K562 (cell line): ENCODE measurements at regions not wholly inside any gene's neighbourhood (a gene's known extent, or its start where the extent isn't known, plus 50 kb on each side); places are given as distances from the start of the nearest gene placed in this dataset.

Experiments
- ATAC-seq: fragments of 200-7000 bp; cut with Tn5 transposase; 3 replicates; pipeline ENCODE4 v1.9.1; 2020; ENCODE audit warnings: moderate library complexity
- BruUV-seq: library from RNA; stranded (reverse); fragments of 400-500 nt; replicated peaks from 2 replicates; lab custom pipeline; 2021; lab: Mats Ljungman, UMichigan
- CTCF ChIA-PET: fragments of 300-600 bp; formaldehyde crosslinking; extraction: SDS; loops from one replicate; lab custom pipeline; 2021; ENCODE audit warnings: low intra/inter-chr PET ratio; lab: Yijun Ruan, JAX
- POLR2A ChIA-PET: fragments of 300-600, 350-650 bp; sonication (Branson Sonifier 250); formaldehyde crosslinking; extraction: SDS; loops from one replicate; lab custom pipeline; 2021; ENCODE audit warnings: antibody characterized with exemption, inconsistent platforms; lab: Yijun Ruan, JAX
- DNase-seq, 4 experiments: peaks; one replicate each; pipeline versions ENCODE4 v3.0.0 to v3.0.0-alpha.2; 2011 to 2018; ENCODE audit warnings: low spot score in 3 of 4, mixed read lengths in 3 of 4; ENCODE audit errors: extremely low read depth in 1 of 4
- FAIRE-seq: peaks from 2 replicates; lab custom pipeline; 2011; peaks lifted over from hg19 to GRCh38; lab: Jason Lieb, UNC
- H2AFZ ChIP-seq: 2 replicates; pipeline ENCODE4 v1.6.0; 2011; ENCODE audit warnings: low read depth, low read length, control low read depth, inconsistent platforms
- H3K27ac ChIP-seq: fragments of 200-600 bp; 3 replicates; pipeline ENCODE4 v1.8.0; 2011; ENCODE audit warnings: low read depth, mild to moderate bottlenecking, control low read depth, inconsistent platforms, low read length, moderate library complexity, mixed read lengths; ENCODE audit errors: extremely low read depth
- H3K27me3 ChIP-seq, 2 experiments: fragments of 300-600 bp in 1 of 2; 2 replicates in 1 of 2; 3 replicates in 1 of 2; pipeline versions ENCODE4 v1.6.0 to v1.8.0; 2011; ENCODE audit warnings: inconsistent platforms in 2 of 2, low read length in 2 of 2, mild to moderate bottlenecking in 1 of 2, mixed read lengths in 1 of 2, moderate library complexity in 1 of 2; ENCODE audit not compliant: control insufficient read depth in 2 of 2, insufficient read depth in 2 of 2
- H3K36me3 ChIP-seq: fragments of 300-600 bp; 3 replicates; pipeline ENCODE4 v1.8.0; 2011; ENCODE audit warnings: mild to moderate bottlenecking, low read length, inconsistent platforms; ENCODE audit not compliant: control insufficient read depth, insufficient read depth
- H3K4me1 ChIP-seq, 2 experiments: fragments of 200-600 bp in 1 of 2; replicated peaks in 1 of 2; 2 replicates in 1 of 2; 3 replicates in 1 of 2; pipeline versions ENCODE4 v1.5.1 to v1.8.0; 2011; ENCODE audit warnings: inconsistent platforms in 2 of 2, low read length in 2 of 2, mild to moderate bottlenecking in 1 of 2, mixed read lengths in 1 of 2, moderate library complexity in 1 of 2; ENCODE audit not compliant: control insufficient read depth in 2 of 2, insufficient read depth in 2 of 2
- H3K4me2 ChIP-seq: 2 replicates; pipeline ENCODE4 v1.6.1; 2011; ENCODE audit warnings: low read length, control low read depth, inconsistent platforms, mixed read lengths; ENCODE audit not compliant: insufficient read depth
- H3K4me3 ChIP-seq: fragments of 200-600 bp; sonication (generic), shearing (Covaris generic); 2 replicates; pipeline ENCODE4 v1.5.1; 2016; ENCODE audit warnings: control low read depth, inconsistent platforms
- H3K79me2 ChIP-seq: fragments of 200-600 bp; 3 replicates; pipeline ENCODE4 v1.8.0; 2011; ENCODE audit warnings: low read length, inconsistent platforms; ENCODE audit not compliant: control insufficient read depth, insufficient read depth
- H3K9ac ChIP-seq, 2 experiments: 2 replicates each; pipeline versions ENCODE4 v1.6.0 to v1.6.1; 2011; ENCODE audit warnings: low read depth in 2 of 2, low read length in 2 of 2, control low read depth in 1 of 2, inconsistent platforms in 1 of 2, mild to moderate bottlenecking in 1 of 2, mixed read lengths in 1 of 2; ENCODE audit not compliant: insufficient read depth in 1 of 2
- H3K9me1 ChIP-seq: one replicate; pipeline ENCODE4 v1.6.0; 2011; ENCODE audit warnings: inconsistent platforms, mild to moderate bottlenecking, low read length, moderate library complexity; ENCODE audit not compliant: control insufficient read depth, insufficient read depth
- H3K9me3 ChIP-seq: replicated peaks from 2 replicates; pipeline ENCODE4 v1.5.1; 2011; ENCODE audit warnings: low read depth, low read length, inconsistent platforms; ENCODE audit not compliant: control insufficient read depth, insufficient read depth
- H4K20me1 ChIP-seq: replicated peaks from 2 replicates; pipeline ENCODE4 v1.6.1; 2011; ENCODE audit warnings: low read length, inconsistent platforms, mixed read lengths; ENCODE audit not compliant: control insufficient read depth, insufficient read depth
- CCNT2 ChIP-seq: IDR thresholded peaks from 2 replicates; pipeline ENCODE4 v1.6.1; 2011; ENCODE audit warnings: borderline replicate concordance, low read depth, mild to moderate bottlenecking, moderate library complexity, mixed read lengths, low read length; ENCODE audit not compliant: insufficient read length; ENCODE audit errors: extremely low read depth
- MTA2 ChIP-seq: fragments of 450-650 bp; IDR thresholded peaks from 2 replicates; pipeline ENCODE4 v1.6.1; 2016; ENCODE audit warnings: low read depth
- NFIX ChIP-seq: fragments of 250-450 bp; sonication (Bioruptor Pico); IDR thresholded peaks from 2 replicates; pipeline ENCODE4 v1.4.0; 2020; ENCODE audit warnings: low read depth, mild to moderate bottlenecking, moderate library complexity
- NR1H2 ChIP-seq: sonication (generic); formaldehyde crosslinking; IDR thresholded peaks from 2 replicates; pipeline ENCODE4 v1.4.0; 2020; ENCODE audit warnings: mild to moderate bottlenecking, missing genetic modification reagents
- RAD21 ChIP-seq, 2 experiments: fragments of 250-450 bp in 1 of 2; fragments of 450-650 bp in 1 of 2; sonication (Bioruptor Pico) in 1 of 2; formaldehyde crosslinking in 1 of 2; IDR thresholded peaks in 1 of 2; conservative IDR thresholded peaks in 1 of 2; 2 replicates each; pipeline versions ENCODE4 v1.4.0 to v1.8.0; 2020 to 2022; ENCODE audit warnings: mild to moderate bottlenecking in 2 of 2, moderate library complexity in 1 of 2
- RFX7 ChIP-seq: fragments of 250-450 bp; sonication (Bioruptor Pico); IDR thresholded peaks from 2 replicates; pipeline ENCODE4 v1.5.1; 2021; ENCODE audit warnings: mild to moderate bottlenecking
- SP2 ChIP-seq: IDR thresholded peaks from 2 replicates; pipeline ENCODE4 v1.6.1; 2011; ENCODE audit warnings: mild to moderate bottlenecking, low read depth, low read length, moderate library complexity; ENCODE audit not compliant: poor library complexity, severe bottlenecking; ENCODE audit errors: extremely low read depth
- ZBTB7A ChIP-seq: IDR thresholded peaks from 2 replicates; pipeline ENCODE4 v1.6.1; 2011; ENCODE audit warnings: low read depth, mild to moderate bottlenecking, low read length, moderate library complexity, borderline replicate concordance; ENCODE audit not compliant: control insufficient read depth
- ZNF324 ChIP-seq: fragments of 250-450 bp; sonication (Bioruptor Pico); IDR thresholded peaks from 2 replicates; pipeline ENCODE4 v1.4.0; 2020; ENCODE audit warnings: mild to moderate bottlenecking
- WGBS: fragments of 100-300 bp; shearing (Covaris generic); methylation state at CpG from one replicate; pipeline ENCODE4 v1.1.6; 2016; ENCODE audit warnings: low coverage, mixed read lengths; ENCODE audit not compliant: insufficient coverage; ENCODE audit errors: missing lambda C conversion rate; 5-methylcytosine and 5-hydroxymethylcytosine counted together
- in situ Hi-C: fragments of 300-500 bp; cut with MboI; formaldehyde crosslinking; loops from 4 replicates; pipeline ENCODE4 v1.15.0; 2018; ENCODE audit warnings: inconsistent platforms, mixed read lengths
- intact Hi-C: fragments of 100-400 bp; cut with micrococcal nuclease; formaldehyde crosslinking; loops from 2 replicates; pipeline ENCODE4 v1.14.2; 2022
- TF ChIP-seq, protein P1 (sequence below): fragments of 200-800 bp; sonication (Bioruptor generic); IDR thresholded peaks from 2 replicates; pipeline ENCODE4 v1.6.1; 2017; ENCODE audit warnings: missing genetic modification characterization, missing compliant biosample characterization
- TF ChIP-seq, protein P2 (sequence below), 2 experiments: IDR thresholded peaks; 2 replicates each; pipeline ENCODE4 v1.6.1; 2012; ENCODE audit warnings: improper control_type of control experiment in 2 of 2, low read depth in 2 of 2, low read length in 2 of 2, borderline replicate concordance in 1 of 2

DNA sequence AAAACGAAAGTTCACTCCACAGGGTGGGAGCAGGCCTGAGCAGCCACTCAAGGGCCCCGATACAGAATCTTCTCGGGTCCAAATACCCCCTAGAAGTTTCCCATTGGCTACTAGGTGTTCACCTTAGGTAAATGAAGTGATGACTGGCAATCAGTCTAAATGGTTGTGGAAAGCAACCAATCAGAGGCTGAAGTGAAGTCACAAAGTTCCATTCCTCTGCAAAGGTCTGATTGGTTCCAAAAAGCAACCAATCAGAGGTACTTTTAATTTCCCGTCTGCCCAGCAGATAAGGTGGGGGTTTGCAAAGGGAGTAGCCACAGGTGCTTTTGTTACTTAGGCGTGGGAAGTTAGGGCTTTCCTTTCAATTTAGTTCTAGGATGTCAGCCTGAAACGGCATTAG, 58.2 kb upstream of the NKAP start (continued):
- TF ChIP-seq, protein P1, sequence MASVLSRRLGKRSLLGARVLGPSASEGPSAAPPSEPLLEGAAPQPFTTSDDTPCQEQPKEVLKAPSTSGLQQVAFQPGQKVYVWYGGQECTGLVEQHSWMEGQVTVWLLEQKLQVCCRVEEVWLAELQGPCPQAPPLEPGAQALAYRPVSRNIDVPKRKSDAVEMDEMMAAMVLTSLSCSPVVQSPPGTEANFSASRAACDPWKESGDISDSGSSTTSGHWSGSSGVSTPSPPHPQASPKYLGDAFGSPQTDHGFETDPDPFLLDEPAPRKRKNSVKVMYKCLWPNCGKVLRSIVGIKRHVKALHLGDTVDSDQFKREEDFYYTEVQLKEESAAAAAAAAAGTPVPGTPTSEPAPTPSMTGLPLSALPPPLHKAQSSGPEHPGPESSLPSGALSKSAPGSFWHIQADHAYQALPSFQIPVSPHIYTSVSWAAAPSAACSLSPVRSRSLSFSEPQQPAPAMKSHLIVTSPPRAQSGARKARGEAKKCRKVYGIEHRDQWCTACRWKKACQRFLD (CRISPR knock-in tag) = no peak
- TF ChIP-seq ZBTB7A (no peak), SP2 (no peak), RAD21 (CRISPR knock-in tag; conservative IDR thresholded peaks at IDR 0.05 in 1 of 2, IDR thresholded peaks at IDR 0.05 in 1 of 2) (no peak)

DNA sequence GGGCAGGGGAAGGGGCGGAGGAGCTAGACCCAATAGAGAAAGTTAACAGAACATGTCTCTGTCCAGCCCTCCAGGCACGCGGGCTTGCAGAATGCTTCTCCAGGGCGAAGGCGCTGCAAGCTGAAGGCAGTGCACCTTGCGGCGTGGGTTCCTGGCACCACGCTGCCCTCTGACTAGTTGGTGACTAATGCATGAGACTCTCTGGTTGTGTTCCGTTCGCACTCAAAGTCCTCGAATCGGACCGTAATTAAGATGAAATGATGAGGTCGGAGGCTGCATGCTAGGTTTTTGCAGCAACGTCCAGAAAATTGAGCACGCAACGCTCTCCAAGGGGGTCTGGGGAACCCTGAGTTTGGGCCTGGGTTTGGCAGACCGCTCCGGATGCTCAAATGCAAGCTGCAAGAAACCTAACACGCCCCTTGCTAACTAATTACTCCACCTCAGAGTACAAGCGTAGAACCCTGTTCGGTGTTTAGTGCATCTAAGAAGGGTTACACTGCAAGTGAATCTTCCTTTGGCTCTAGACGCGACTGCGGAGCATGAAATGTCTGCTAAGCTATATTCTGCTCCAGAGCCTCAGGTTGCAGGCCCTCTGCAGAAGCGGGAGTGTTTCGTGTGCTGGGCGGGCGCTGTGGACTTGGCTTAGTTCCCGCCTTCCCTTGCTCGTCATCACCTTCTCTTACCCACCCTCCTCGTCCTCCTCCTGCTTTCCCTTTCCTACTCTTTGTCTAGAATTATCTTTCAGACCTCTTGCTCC, 57.1 kb upstream of the NKAP start:
- H3K9me1 ChIP-seq = no peaks in the 10 kb centered on the region
- H4K20me1 ChIP-seq = no peaks in the 10 kb centered on the region
- H3K36me3 ChIP-seq = no peaks in the 10 kb centered on the region
- no peak overlapping the region for H3K4me2 ChIP-seq
- no peak overlapping the region for H3K27ac ChIP-seq
- BruUV-seq = no TSS peak
- H3K9me3 ChIP-seq = no peaks in the 10 kb centered on the region
- ChIA-PET CTCF (no interaction called here), POLR2A (interaction anchor here (2.2 kb wide), 1 partner anchor 10 kb away, joined by 6 read pairs; no protein-coding TSS in a partner anchor)
- 33% methylated on average over 22 of the region's 32 CpGs for WGBS
- peaks cover 0 to 5% of the 10 kb centered on the region in 2 experiments; a peak in 2 of 5 replicates for H3K4me1 ChIP-seq
- in situ Hi-C loops = no loop called here
- ATAC-seq (no peak), FAIRE-seq (no peak), DNase-seq (no peak)
- peaks cover 19 to 35% of the 10 kb centered on the region in 2 experiments for H3K27me3 ChIP-seq
- H3K9ac ChIP-seq = no peak overlapping the region
- H3K4me3 ChIP-seq = no peak overlapping the region
- intact Hi-C loops = no loop called here
- H2AFZ ChIP-seq = no peak overlapping the region
- no peaks in the 10 kb centered on the region for H3K79me2 ChIP-seq
- TF ChIP-seq NR1H2 (no peak), ZNF324 (CRISPR knock-in tag) (no peak), MTA2 (no peak), CCNT2 (no peak), RFX7 (CRISPR knock-in tag) (no peak), NFIX (no peak)
- TF ChIP-seq, protein P2, sequence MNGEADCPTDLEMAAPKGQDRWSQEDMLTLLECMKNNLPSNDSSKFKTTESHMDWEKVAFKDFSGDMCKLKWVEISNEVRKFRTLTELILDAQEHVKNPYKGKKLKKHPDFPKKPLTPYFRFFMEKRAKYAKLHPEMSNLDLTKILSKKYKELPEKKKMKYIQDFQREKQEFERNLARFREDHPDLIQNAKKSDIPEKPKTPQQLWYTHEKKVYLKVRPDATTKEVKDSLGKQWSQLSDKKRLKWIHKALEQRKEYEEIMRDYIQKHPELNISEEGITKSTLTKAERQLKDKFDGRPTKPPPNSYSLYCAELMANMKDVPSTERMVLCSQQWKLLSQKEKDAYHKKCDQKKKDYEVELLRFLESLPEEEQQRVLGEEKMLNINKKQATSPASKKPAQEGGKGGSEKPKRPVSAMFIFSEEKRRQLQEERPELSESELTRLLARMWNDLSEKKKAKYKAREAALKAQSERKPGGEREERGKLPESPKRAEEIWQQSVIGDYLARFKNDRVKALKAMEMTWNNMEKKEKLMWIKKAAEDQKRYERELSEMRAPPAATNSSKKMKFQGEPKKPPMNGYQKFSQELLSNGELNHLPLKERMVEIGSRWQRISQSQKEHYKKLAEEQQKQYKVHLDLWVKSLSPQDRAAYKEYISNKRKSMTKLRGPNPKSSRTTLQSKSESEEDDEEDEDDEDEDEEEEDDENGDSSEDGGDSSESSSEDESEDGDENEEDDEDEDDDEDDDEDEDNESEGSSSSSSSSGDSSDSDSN (IDR thresholded peaks at IDR 0.05; ENCODE audit: borderline replicate concordance in 1 of 2, low read depth in 2 of 2, low read length in 2 of 2) = no peak
- TF ChIP-seq, all 486 proteins: peak for 0
